ENCODE measurements at regions not wholly inside any gene's neighbourhood (a gene's known extent, or its start where the extent isn't known, plus 50 kb on each side); places are given as distances from the start of the nearest gene placed in this dataset.
"Not testable (repeated sequence)": the region's sequence is repeated elsewhere in the genome, so short reads cannot be mapped to it uniquely, and the experiment has no call there.

DNA sequence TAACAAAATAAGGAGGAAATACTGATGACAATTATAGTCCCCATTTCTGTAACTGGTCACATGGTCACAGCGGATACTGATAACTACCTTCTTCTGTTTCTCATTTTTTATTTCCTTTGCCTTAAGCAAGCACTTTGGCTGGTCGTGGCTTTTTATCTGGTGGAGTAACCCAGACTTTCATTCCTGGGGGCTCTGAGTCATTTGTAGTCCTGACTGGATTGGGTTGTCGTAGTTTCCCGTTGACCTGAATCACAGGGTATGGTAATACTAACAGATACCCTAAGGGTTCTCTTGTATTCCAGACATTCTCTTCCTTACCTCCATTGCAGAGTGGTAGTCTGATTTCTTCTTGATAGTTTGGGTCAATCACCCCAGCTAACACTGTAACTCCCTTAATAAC, 500.3 kb upstream of the ADGRB3 start:
- no peak overlapping the region for H3K27ac ChIP-seq
- TF ChIP-seq CTCF (IDR thresholded peaks at IDR 0.05) (no peak), ZFX (IDR thresholded peaks at IDR 0.05; ENCODE audit: borderline replicate concordance) (no peak)

- H3K27ac ChIP-seq: no peak overlapping the region
- no peak for TF ChIP-seq CTCF (IDR thresholded peaks at IDR 0.05)
- no peak for TF ChIP-seq ZFX (IDR thresholded peaks at IDR 0.05; ENCODE audit: borderline replicate concordance)
Observed at GRCh38 chr6:68128211-68128610, 506.9 kb upstream of the ADGRB3 start.

DNA sequence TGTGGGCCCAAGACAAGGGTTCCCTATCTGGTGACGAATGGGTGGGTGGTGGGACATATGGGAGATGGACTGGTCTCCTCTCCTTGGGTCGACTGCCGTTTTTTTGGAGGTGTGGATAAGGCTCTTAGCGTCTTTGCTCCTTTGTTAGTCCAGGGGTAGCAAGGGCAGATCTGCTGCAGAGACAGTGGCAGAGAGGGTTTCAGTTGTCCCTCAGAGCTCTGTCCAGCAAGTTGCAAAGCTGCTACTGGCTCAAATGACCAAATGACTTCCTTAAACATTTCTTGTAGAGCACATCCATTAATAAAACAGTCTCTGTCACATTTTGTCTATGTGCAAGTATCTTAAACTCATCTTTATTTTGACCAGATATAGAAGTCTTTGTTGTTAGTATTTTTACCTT, 508.0 kb upstream of the ADGRB3 start:
- H3K27ac ChIP-seq: no peak overlapping the region
- TF ChIP-seq CTCF (IDR thresholded peaks at IDR 0.05) (no peak), ZFX (IDR thresholded peaks at IDR 0.05; ENCODE audit: borderline replicate concordance) (no peak)

DNA sequence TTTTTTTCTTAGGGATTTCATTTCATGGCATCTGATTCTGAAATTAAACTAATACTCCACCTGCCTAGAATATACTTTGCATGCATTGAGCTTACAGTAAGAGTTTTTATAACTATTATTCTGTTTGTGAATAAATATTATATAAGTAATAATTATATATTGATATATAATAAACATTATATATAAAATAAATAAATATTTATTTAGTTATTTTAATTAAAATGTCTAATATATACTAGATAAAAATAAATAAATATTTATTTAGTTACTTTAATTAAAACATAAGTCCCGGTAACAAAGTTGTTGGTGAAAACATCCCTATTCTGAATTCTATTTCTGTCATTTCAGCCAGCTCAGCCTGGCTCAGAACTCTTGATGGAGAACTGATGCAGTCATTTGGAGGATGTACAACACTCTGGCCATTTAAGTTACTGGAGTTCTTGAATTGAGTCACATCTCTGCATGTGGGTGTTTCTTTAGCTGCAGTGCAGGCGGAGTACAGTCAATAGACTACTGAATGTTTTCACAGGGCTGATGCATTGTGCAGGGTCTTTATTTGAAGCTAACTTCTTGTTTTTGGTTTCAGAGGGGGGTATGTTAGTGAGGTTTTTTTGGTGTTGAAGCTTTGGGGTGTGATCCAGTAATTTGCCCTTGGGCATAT, 508.9 kb upstream of the ADGRB3 start:
- no peak overlapping the region for H3K27ac ChIP-seq
- TF ChIP-seq CTCF (IDR thresholded peaks at IDR 0.05) (no peak), ZFX (IDR thresholded peaks at IDR 0.05; ENCODE audit: borderline replicate concordance) (no peak)

DNA sequence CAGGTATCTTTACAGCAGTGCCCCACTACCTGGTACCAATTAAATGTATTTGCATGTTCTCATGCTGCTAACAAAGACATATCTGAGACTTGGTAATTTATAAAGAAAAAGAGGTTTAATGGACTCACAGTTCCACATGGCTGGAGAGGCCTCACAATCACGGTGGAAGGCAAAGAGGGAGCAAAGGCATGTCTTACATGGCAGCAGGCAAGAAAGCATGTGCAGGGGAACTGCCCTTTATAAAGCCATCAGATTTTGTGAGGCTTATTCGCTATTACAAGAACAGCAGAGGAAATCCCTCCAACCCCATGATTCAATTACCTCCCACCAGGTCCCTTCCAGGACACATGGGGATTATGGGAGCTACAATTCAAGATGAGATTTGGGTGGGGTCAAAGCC, 512.1 kb upstream of the ADGRB3 start:
- not testable (repeated sequence) for H3K27ac ChIP-seq

DNA sequence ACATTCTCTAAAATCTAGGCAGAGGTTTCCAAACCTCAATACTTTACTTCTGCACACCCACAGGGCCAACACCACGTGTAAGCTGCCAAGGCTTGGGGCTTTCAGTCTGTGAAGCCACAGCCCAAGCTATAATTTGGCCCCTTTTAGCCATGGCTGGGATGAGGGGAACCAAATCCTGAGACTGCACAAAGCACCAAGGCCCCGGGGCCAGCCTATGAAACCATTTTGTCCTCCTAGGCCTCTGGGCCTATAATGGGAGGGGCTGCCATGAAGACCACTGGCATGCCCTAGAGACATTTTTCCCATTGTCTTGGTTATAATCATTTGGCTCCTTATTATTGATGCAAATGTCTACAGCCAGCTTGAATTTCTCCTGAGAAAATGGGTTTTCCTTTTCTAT, 513.0 kb upstream of the ADGRB3 start:
- TF ChIP-seq CTCF (IDR thresholded peaks at IDR 0.05) (no peak), ZFX (IDR thresholded peaks at IDR 0.05; ENCODE audit: borderline replicate concordance) (no peak)

GRCh38 chr6:68120954-68121353, 514.1 kb upstream of the ADGRB3 start:
- H3K27ac ChIP-seq: not testable (repeated sequence)

More for the DNA sequence above, 513.0 kb upstream of the ADGRB3 start:
- H3K27ac ChIP-seq: no peak overlapping the region

- no peak overlapping the region for H3K27ac ChIP-seq
- TF ChIP-seq ZFX (IDR thresholded peaks at IDR 0.05; ENCODE audit: borderline replicate concordance) (no peak), CTCF (IDR thresholded peaks at IDR 0.05) (no peak)
Observed at GRCh38 chr6:68114463-68115047, 520.5 kb upstream of the ADGRB3 start.
